RWPE1 (cell line): ENCODE measurements at regions not wholly inside any gene's neighbourhood (a gene's known extent, or its start where the extent isn't known, plus 50 kb on each side); places are given as distances from the start of the nearest gene placed in this dataset.

Source experiments
- CTCF ChIA-PET: fragments of 350-600 bp; sonication (Branson Sonifier 250); formaldehyde crosslinking; extraction: SDS; loops from one replicate; lab custom pipeline; 2021; lab: Yijun Ruan, JAX
- POLR2A ChIA-PET: fragments of 400-600 bp; formaldehyde crosslinking; extraction: SDS; loops from one replicate; lab custom pipeline; 2020; ENCODE audit warnings: antibody characterized with exemption; ENCODE audit not compliant: low non-redundant PET; lab: Yijun Ruan, JAX
- DNase-seq: peaks from one replicate; pipeline ENCODE4 v3.0.0; 2012; ENCODE audit warnings: low spot score
- H3K27ac ChIP-seq: fragments of 450-650 bp; 2 replicates; pipeline ENCODE4 v1.5.1; 2017
- CTCF ChIP-seq: fragments of 450-650 bp; conservative IDR thresholded peaks from 2 replicates; pipeline ENCODE4 v1.5.1; 2017; ENCODE audit warnings: low read depth, mild to moderate bottlenecking

DNA sequence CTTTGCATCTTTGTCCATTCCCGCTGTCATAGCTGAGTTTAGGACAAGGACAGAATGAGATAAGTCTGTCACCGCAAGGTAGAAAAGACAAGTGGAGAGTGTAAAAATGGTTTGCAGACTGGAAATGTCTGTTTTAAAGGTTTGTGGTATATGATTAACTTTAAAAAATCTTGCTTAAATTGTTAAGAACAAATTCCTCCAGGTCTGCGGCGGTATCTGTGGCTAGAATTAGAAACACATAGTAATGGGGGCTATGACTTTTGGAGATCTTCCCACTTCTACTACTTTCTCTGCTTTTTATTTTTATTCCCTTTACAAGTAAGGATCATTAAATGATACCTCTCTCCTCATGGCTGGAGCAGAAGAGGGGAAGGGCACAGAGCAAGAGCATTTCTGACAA lies 92.2 kb downstream of the MID1IP1 start:
- H3K27ac ChIP-seq: no peak overlapping the region
- no peak for TF ChIP-seq CTCF
- ChIA-PET POLR2A (no interaction called here), CTCF (no interaction called here)
- no peak for DNase-seq

DNA sequence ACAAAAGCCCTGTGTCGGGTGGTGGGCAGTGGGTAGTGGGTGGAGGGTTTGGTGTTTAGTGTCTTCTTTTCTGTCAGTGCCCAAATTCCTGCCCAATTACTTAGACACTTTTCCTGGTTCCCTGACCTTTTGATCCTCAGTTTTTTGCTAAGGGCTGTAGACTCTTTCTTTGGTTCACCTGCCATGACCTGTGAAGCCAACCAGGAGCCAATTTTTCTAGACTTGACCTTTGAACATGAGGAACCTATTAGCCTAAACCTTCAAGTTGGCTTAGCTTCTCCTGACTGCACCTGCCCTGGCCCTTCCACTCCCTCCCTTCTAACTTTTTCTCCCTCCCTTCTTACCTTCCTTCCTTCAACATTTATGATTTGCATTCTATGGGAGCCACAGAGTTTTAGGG lies 94.5 kb downstream of the MID1IP1 start:
- ChIA-PET CTCF (no interaction called here), POLR2A (no interaction called here)
- H3K27ac ChIP-seq: no peak overlapping the region
- no peak for DNase-seq
- TF ChIP-seq CTCF: no peak

- TF ChIP-seq CTCF: no peak
- POLR2A ChIA-PET: no interaction called here
- DNase-seq: no peak
- no peak overlapping the region for H3K27ac ChIP-seq
- CTCF ChIA-PET: no interaction called here
These were observed 95.6 kb downstream of the MID1IP1 start for GRCh38 chrX:38896724-38897298.

GRCh38 chrX:38898261-38898660 lies 97.0 kb downstream of the MID1IP1 start:
- DNase-seq: no peak
- POLR2A ChIA-PET: no interaction called here
- H3K27ac ChIP-seq: no peak overlapping the region
- no peak for TF ChIP-seq CTCF
- CTCF ChIA-PET: interaction anchor here (0.5 kb wide), 1 partner anchor 239 kb away, joined by 4 read pairs; no protein-coding TSS in a partner anchor

- ChIA-PET CTCF (no interaction called here), POLR2A (no interaction called here)
- TF ChIP-seq CTCF: no peak
- DNase-seq: no peak
- H3K27ac ChIP-seq: no peak overlapping the region
These were observed 98.4 kb downstream of the MID1IP1 start for GRCh38 chrX:38899650-38900049.

- no peak for DNase-seq
- POLR2A ChIA-PET: no interaction called here
- H3K27ac ChIP-seq: no peak overlapping the region
- no peak for TF ChIP-seq CTCF
- CTCF ChIA-PET: no interaction called here
These were observed 99.5 kb downstream of the MID1IP1 start for GRCh38 chrX:38900719-38901118.
